Tibial nerve (tissue), 4 donors: ENCODE measurements at regions not wholly inside any gene's neighbourhood (a gene's known extent, or its start where the extent isn't known, plus 50 kb on each side); places are given as distances from the start of the nearest gene placed in this dataset.

Experiments
- DNase-seq, 2 donors: peaks; one replicate each; pipeline ENCODE4 v3.0.0-alpha.2; 2019; ENCODE audit warnings: low spot score in 2 of 2
- H3K27ac ChIP-seq, 4 donors: fragments of 200-600 bp; sonication (generic) in 3 of 4; one replicate each; pipeline ENCODE4 v1.5.1; 2017 to 2019; ENCODE audit warnings: mild to moderate bottlenecking in 1 of 4
- H3K27me3 ChIP-seq, 2 donors: fragments of 200-600 bp; sonication (generic) in 1 of 2; one replicate each; pipeline versions ENCODE4 v1.5.1 to v1.6.0; 2017 to 2019
- H3K36me3 ChIP-seq, 3 donors: fragments of 200-600 bp; sonication (generic); one replicate each; pipeline ENCODE4 v1.5.1; 2018 to 2019
- H3K4me1 ChIP-seq, 4 donors: fragments of 200-600 bp; sonication (generic) in 3 of 4; one replicate each; pipeline ENCODE4 v1.5.1; 2017 to 2019
- H3K4me3 ChIP-seq, 4 donors: fragments of 200-600 bp; sonication (generic) in 3 of 4; one replicate each; pipeline ENCODE4 v1.5.1; 2017 to 2019; ENCODE audit warnings: mild to moderate bottlenecking in 1 of 4, moderate library complexity in 1 of 4
- H3K9me3 ChIP-seq, 4 donors: fragments of 200-600 bp; sonication (generic) in 3 of 4; one replicate each; pipeline ENCODE4 v1.5.1; 2017 to 2019
- EP300 ChIP-seq, 2 donors: sonication (generic); formaldehyde crosslinking; IDR thresholded peaks; one replicate each; pipeline ENCODE4 v1.6.1; 2017; ENCODE audit warnings: antibody characterized with exemption in 2 of 2, mild to moderate bottlenecking in 1 of 2
- POLR2A ChIP-seq, 2 donors: fragments of 450-650 bp; IDR thresholded peaks; one replicate each; pipeline ENCODE4 v1.6.1; 2017; ENCODE audit warnings: antibody characterized with exemption in 2 of 2, mild to moderate bottlenecking in 2 of 2, moderate library complexity in 2 of 2
- WGBS, 2 donors: methylation state at CpG; one replicate each; pipeline ENCODE4 v1.1.5; 2018; 5-methylcytosine and 5-hydroxymethylcytosine counted together
- TF ChIP-seq, protein P1 (sequence below), 5 experiments: fragments of 200-600 bp in 3 of 5; fragments of 450-650 bp in 2 of 5; sonication (generic) in 3 of 5; IDR thresholded peaks; one replicate each; pipeline ENCODE4 v1.5.1; 2016 to 2019; ENCODE audit warnings: antibody characterized with exemption in 5 of 5, mild to moderate bottlenecking in 3 of 5, moderate library complexity in 2 of 5

DNA sequence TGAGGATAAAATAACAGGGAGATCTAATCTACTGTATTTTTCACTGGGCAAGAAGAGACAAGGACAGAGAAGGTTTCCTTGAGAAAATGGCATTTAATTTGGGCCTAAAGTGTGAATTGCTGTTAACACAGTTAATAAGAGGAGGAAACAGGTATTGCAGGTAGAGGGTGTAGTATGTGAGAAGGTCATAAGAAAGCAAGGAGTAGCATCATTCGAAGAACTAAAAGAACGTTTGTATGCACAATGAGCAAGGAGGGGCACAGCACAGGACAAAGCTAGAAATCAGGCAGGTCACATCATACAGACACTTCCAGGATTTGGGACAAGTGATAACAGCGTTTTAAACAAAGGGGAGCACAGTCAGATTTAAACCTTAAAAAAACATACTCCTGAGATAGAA lies 85.1 kb upstream of the PLEKHA5 start:
- Histone ChIP-seq H3K9me3 (no peaks in the 10 kb centered on the region), H3K27me3 (no peaks in the 10 kb centered on the region), H3K36me3 (no peaks in the 10 kb centered on the region), H3K27ac (no peak overlapping the region), H3K4me1 (no peaks in the 10 kb centered on the region), H3K4me3 (no peak overlapping the region)
- 38 to 42% methylated on average over 3 of the region's 3 CpGs for WGBS, 2 donors
- TF ChIP-seq, protein P1, sequence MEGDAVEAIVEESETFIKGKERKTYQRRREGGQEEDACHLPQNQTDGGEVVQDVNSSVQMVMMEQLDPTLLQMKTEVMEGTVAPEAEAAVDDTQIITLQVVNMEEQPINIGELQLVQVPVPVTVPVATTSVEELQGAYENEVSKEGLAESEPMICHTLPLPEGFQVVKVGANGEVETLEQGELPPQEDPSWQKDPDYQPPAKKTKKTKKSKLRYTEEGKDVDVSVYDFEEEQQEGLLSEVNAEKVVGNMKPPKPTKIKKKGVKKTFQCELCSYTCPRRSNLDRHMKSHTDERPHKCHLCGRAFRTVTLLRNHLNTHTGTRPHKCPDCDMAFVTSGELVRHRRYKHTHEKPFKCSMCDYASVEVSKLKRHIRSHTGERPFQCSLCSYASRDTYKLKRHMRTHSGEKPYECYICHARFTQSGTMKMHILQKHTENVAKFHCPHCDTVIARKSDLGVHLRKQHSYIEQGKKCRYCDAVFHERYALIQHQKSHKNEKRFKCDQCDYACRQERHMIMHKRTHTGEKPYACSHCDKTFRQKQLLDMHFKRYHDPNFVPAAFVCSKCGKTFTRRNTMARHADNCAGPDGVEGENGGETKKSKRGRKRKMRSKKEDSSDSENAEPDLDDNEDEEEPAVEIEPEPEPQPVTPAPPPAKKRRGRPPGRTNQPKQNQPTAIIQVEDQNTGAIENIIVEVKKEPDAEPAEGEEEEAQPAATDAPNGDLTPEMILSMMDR (IDR thresholded peaks at IDR 0.05) = no peak
- TF ChIP-seq EP300 (IDR thresholded peaks at IDR 0.05) (no peak), POLR2A (IDR thresholded peaks at IDR 0.05) (no peak)
- no peak for DNase-seq

DNA sequence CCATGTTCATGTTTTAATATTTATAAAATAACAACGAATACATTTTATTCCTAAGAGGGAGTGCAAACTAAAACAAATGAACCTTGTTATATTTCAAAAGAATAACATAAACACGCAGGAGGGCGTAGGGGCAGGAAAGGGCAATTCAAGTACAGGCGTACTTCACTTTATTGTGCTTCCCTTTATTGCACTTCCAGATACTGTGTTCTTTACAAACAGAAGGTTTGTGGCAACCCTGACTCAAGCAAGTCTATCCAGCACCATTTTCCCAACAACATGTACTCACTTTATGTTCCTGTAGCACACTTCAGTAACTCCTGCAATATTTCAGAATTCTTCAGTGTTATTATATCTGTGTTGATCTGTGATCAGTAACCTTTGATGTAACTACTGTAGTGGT lies 84.6 kb upstream of the PLEKHA5 start:
- H3K27ac ChIP-seq = no peak overlapping the region
- H3K4me3 ChIP-seq = no peak overlapping the region
- no peaks in the 10 kb centered on the region for H3K4me1 ChIP-seq
- no peaks in the 10 kb centered on the region for H3K27me3 ChIP-seq
- no peak for DNase-seq
- no peaks in the 10 kb centered on the region for H3K9me3 ChIP-seq
- TF ChIP-seq EP300 (IDR thresholded peaks at IDR 0.05) = no peak
- no peak for TF ChIP-seq POLR2A (IDR thresholded peaks at IDR 0.05)
- TF ChIP-seq, protein P1 (IDR thresholded peaks at IDR 0.05) = no peak
- H3K36me3 ChIP-seq = no peaks in the 10 kb centered on the region
- WGBS, 2 donors = 66 to 72% methylated on average over 4 of the region's 4 CpGs

DNA sequence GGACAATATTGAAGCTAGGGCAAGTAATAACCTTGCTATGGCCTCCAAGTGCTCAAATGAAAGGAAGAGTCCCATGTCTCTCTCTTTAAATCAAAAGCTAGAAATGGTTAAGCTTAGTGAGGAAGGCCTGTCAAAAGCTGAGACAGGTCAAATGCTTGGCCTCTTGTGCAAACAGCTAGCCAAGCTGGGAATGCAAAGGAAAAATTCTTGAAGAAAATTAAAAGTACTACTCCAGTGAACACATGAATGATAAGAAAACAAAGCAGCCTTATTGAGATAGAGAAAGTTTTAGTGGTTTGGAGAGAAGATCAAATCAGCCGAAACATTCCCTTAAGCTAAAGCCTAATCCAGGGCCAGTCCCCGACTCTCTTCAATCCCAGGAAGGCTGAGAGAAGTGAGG lies 84.1 kb upstream of the PLEKHA5 start:
- WGBS, 2 donors = 38 to 52% methylated on average over 2 of the region's 2 CpGs

DNA sequence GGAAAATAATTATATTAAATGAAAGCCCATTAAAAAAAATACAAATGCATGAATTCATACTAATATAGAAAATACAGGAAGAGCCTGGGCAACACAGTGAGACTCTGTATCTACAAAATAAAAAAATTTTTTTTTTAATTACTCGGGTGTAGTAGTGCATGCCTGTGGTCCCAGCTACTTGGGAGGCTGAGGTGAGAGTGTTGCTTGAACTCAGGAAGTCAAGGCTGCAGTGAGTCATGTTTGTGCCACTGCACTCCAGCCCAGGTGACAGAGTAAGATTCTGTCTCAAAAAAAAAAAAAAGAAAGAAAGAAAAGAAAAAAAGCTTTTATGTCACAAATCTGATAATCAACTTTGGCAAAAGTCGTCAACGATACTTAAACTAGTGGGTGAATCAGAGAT lies 80.6 kb upstream of the PLEKHA5 start:
- H3K27ac ChIP-seq = no peak overlapping the region
- H3K4me3 ChIP-seq = no peak overlapping the region
- no peaks in the 10 kb centered on the region for H3K36me3 ChIP-seq
- DNase-seq = no peak
- no peaks in the 10 kb centered on the region for H3K27me3 ChIP-seq
- no peaks in the 10 kb centered on the region for H3K4me1 ChIP-seq
- WGBS, 2 donors = 95 to 96% methylated on average over 3 of the region's 3 CpGs
- TF ChIP-seq EP300 (IDR thresholded peaks at IDR 0.05) = no peak
- TF ChIP-seq POLR2A (IDR thresholded peaks at IDR 0.05) = no peak
- TF ChIP-seq, protein P1 (IDR thresholded peaks at IDR 0.05) = no peak
- no peaks in the 10 kb centered on the region for H3K9me3 ChIP-seq

More for the DNA sequence above, 84.1 kb upstream of the PLEKHA5 start:
- Histone ChIP-seq H3K27me3 (no peaks in the 10 kb centered on the region), H3K9me3 (no peaks in the 10 kb centered on the region), H3K36me3 (no peaks in the 10 kb centered on the region), H3K4me1 (no peaks in the 10 kb centered on the region), H3K4me3 (no peak overlapping the region), H3K27ac (no peak overlapping the region)
- DNase-seq = no peak
- TF ChIP-seq POLR2A (IDR thresholded peaks at IDR 0.05) (no peak), EP300 (IDR thresholded peaks at IDR 0.05) (no peak)
- TF ChIP-seq, protein P1 (IDR thresholded peaks at IDR 0.05) = no peak

DNA sequence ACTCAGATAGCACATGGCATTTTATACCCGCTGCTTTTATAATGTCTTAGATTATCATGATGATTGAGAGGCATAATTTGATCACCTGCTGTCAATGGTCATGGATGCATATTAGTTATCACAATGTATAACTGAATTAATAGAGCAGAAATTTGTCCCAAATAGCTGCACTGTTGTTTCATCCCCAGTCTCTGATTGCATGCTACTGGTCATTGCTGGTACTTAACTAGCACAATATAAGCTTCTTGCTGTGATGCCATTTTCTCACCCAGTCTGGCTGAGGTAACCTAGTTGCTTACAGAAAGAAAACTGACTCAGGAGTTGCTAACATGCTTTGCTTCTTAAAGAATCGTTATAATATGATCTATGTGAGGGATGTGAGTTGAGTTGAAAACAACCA lies 76.8 kb upstream of the PLEKHA5 start:
- no peak overlapping the region for H3K4me3 ChIP-seq
- WGBS, 2 donors = 38 to 54% methylated on average over 2 of the region's 2 CpGs

More for the DNA sequence above, 76.8 kb upstream of the PLEKHA5 start:
- TF ChIP-seq EP300 (IDR thresholded peaks at IDR 0.05) = no peak
- no peak for TF ChIP-seq POLR2A (IDR thresholded peaks at IDR 0.05)
- TF ChIP-seq, protein P1 (IDR thresholded peaks at IDR 0.05) = no peak
- Histone ChIP-seq H3K27ac (no peak overlapping the region), H3K27me3 (no peaks in the 10 kb centered on the region), H3K36me3 (no peaks in the 10 kb centered on the region), H3K9me3 (no peaks in the 10 kb centered on the region), H3K4me1 (no peaks in the 10 kb centered on the region)
- DNase-seq = no peak
